ENCODE measurements at regions not wholly inside any gene's neighbourhood (a gene's known extent, or its start where the extent isn't known, plus 50 kb on each side); places are given as distances from the start of the nearest gene placed in this dataset.

GRCh38 chr5:167950126-167950721, 341.2 kb upstream of the WWC1 start:
- no peak for FAIRE-seq
- no peak for DNase-seq (ENCODE audit: low spot score in 2 of 2)

GRCh38 chr5:167951116-167951515, 340.3 kb upstream of the WWC1 start:
- no peak for FAIRE-seq

GRCh38 chr5:167952278-167952995, 339.0 kb upstream of the WWC1 start:
- FAIRE-seq (no peak), DNase-seq (ENCODE audit: low spot score in 2 of 2) (no peak)

More at GRCh38 chr5:167951116-167951515, 340.3 kb upstream of the WWC1 start:
- no peak for DNase-seq (ENCODE audit: low spot score in 2 of 2)

- DNase-seq (ENCODE audit: low spot score in 2 of 2): no peak
- FAIRE-seq: no peak
These were observed 338.2 kb upstream of the WWC1 start for GRCh38 chr5:167953151-167953798.

- DNase-seq (ENCODE audit: low spot score in 2 of 2): no peak
- FAIRE-seq: no peak
These were observed 329.7 kb upstream of the WWC1 start for GRCh38 chr5:167961731-167962130.

GRCh38 chr5:167964529-167964928, 326.9 kb upstream of the WWC1 start:
- no peak for DNase-seq (ENCODE audit: low spot score in 2 of 2)
- no peak for FAIRE-seq

GRCh38 chr5:167965710-167966109, 325.7 kb upstream of the WWC1 start:
- no peak for FAIRE-seq
- no peak for DNase-seq (ENCODE audit: low spot score in 2 of 2)

GRCh38 chr5:167966979-167967378, 324.5 kb upstream of the WWC1 start:
- DNase-seq (ENCODE audit: low spot score in 2 of 2) (no peak), FAIRE-seq (no peak)

- FAIRE-seq (no peak), DNase-seq (ENCODE audit: low spot score in 2 of 2) (no peak)
These were observed 323.8 kb upstream of the WWC1 start for GRCh38 chr5:167967494-167968177.

- DNase-seq (ENCODE audit: low spot score in 2 of 2) (no peak), FAIRE-seq (no peak)
These were observed 322.6 kb upstream of the WWC1 start for GRCh38 chr5:167968837-167969236.

GRCh38 chr5:167969998-167970397, 321.4 kb upstream of the WWC1 start:
- no peak for FAIRE-seq
- no peak for DNase-seq (ENCODE audit: low spot score in 2 of 2)

GRCh38 chr5:167971706-167972105, 319.7 kb upstream of the WWC1 start:
- DNase-seq (ENCODE audit: low spot score in 2 of 2): no peak
- FAIRE-seq: no peak

GRCh38 chr5:167973126-167973525, 318.3 kb upstream of the WWC1 start:
- DNase-seq (ENCODE audit: low spot score in 2 of 2): no peak
- FAIRE-seq: no peak

GRCh38 chr5:167984951-167985350, 306.5 kb upstream of the WWC1 start:
- FAIRE-seq (no peak), DNase-seq (ENCODE audit: low spot score in 2 of 2) (no peak)

- DNase-seq (ENCODE audit: low spot score in 2 of 2): no peak
- FAIRE-seq: no peak
These were observed 306.1 kb upstream of the WWC1 start for GRCh38 chr5:167985373-167985772.

- DNase-seq (ENCODE audit: low spot score in 2 of 2): no peak
These were observed 303.8 kb upstream of the WWC1 start for GRCh38 chr5:167987490-167988280.

GRCh38 chr5:167992868-167993267, 298.6 kb upstream of the WWC1 start:
- FAIRE-seq (no peak), DNase-seq (ENCODE audit: low spot score in 2 of 2) (no peak)

More at GRCh38 chr5:167987490-167988280, 303.8 kb upstream of the WWC1 start:
- FAIRE-seq: no peak

- FAIRE-seq (no peak), DNase-seq (ENCODE audit: low spot score in 2 of 2) (no peak)
These were observed 297.7 kb upstream of the WWC1 start for GRCh38 chr5:167993771-167994170.

GRCh38 chr5:167995844-167996425, 295.5 kb upstream of the WWC1 start:
- DNase-seq (ENCODE audit: low spot score in 2 of 2): no peak
- no peak for FAIRE-seq

- DNase-seq (ENCODE audit: low spot score in 2 of 2) (no peak), FAIRE-seq (no peak)
These were observed 293.2 kb upstream of the WWC1 start for GRCh38 chr5:167998148-167998767.

Data from frontal cortex (tissue), 3 donors.